CD14-positive monocyte (primary cell): ENCODE measurements at regions not wholly inside any gene's neighbourhood (a gene's known extent, or its start where the extent isn't known, plus 50 kb on each side); places are given as distances from the start of the nearest gene placed in this dataset.

Experiments used
- DNase-seq, 3 donors: peaks; one replicate each; pipeline ENCODE4 v3.0.0-alpha.2; 2011 to 2022
- H2AFZ ChIP-seq: 2 replicates; pipeline ENCODE4 v1.6.0; 2012; ENCODE audit warnings: mild to moderate bottlenecking, low read depth, low read length, inconsistent platforms; ENCODE audit not compliant: insufficient read depth, poor library complexity, severe bottlenecking
- H3K27ac ChIP-seq, 2 donors: 1 replicate in 1 of 2; 2 replicates in 1 of 2; pipeline ENCODE4 v1.5.1; 2012 to 2013; ENCODE audit warnings: low read length in 2 of 2, control low read depth in 1 of 2, inconsistent platforms in 1 of 2, low read depth in 1 of 2, mild to moderate bottlenecking in 1 of 2
- H3K27me3 ChIP-seq, 2 donors: one replicate each; pipeline versions ENCODE4 v1.6.0 to v1.6.1; 2011 to 2013; ENCODE audit warnings: low read length in 2 of 2; ENCODE audit not compliant: control insufficient read depth in 2 of 2, insufficient read depth in 2 of 2
- H3K36me3 ChIP-seq, 2 donors: replicated peaks in 1 of 2; 1 replicate in 1 of 2; 2 replicates in 1 of 2; pipeline versions ENCODE4 v1.5.1 to v1.6.1; 2012 to 2013; ENCODE audit warnings: low read length in 2 of 2, control low read depth in 1 of 2, inconsistent platforms in 1 of 2, mild to moderate bottlenecking in 1 of 2; ENCODE audit not compliant: insufficient read depth in 2 of 2, control insufficient read depth in 1 of 2
- H3K4me1 ChIP-seq, 2 donors: 1 replicate in 1 of 2; 2 replicates in 1 of 2; pipeline versions ENCODE4 v1.5.1 to v1.6.1; 2012 to 2013; ENCODE audit warnings: low read length in 2 of 2, control low read depth in 1 of 2, inconsistent platforms in 1 of 2, mild to moderate bottlenecking in 1 of 2, moderate library complexity in 1 of 2; ENCODE audit not compliant: insufficient read depth in 2 of 2, control insufficient read depth in 1 of 2
- H3K4me2 ChIP-seq: replicated peaks from 2 replicates; pipeline ENCODE3; 2012; ENCODE audit warnings: low read length, moderate library complexity, mild to moderate bottlenecking; ENCODE audit not compliant: poor library complexity, severe bottlenecking; ENCODE audit errors: extremely low read depth
- H3K4me3 ChIP-seq, 3 experiments: fragments of 200-600 bp in 1 of 3; sonication (generic) in 1 of 3; replicated peaks in 1 of 3; 1 replicate in 2 of 3; 2 replicates in 1 of 3; pipeline ENCODE4 v1.5.1; 2011 to 2013; ENCODE audit warnings: low read length in 3 of 3, mild to moderate bottlenecking in 3 of 3, control low read depth in 2 of 3, low read depth in 2 of 3, inconsistent platforms in 1 of 3, moderate library complexity in 1 of 3
- H3K79me2 ChIP-seq: 2 replicates; pipeline ENCODE4 v1.6.0; 2012; ENCODE audit warnings: mild to moderate bottlenecking, control low read depth, inconsistent platforms, low read length, moderate library complexity; ENCODE audit not compliant: insufficient read depth
- H3K9ac ChIP-seq: 2 replicates; pipeline ENCODE4 v1.6.0; 2017; ENCODE audit warnings: low read length, mild to moderate bottlenecking; ENCODE audit not compliant: insufficient read depth, poor library complexity, severe bottlenecking
- H3K9me3 ChIP-seq, 2 donors: replicated peaks in 1 of 2; 1 replicate in 1 of 2; 2 replicates in 1 of 2; pipeline versions ENCODE4 v1.5.1 to v1.6.1; 2012 to 2013; ENCODE audit warnings: low read length in 2 of 2, control low read depth in 1 of 2; ENCODE audit not compliant: control insufficient read depth in 1 of 2, insufficient read depth in 1 of 2
- H4K20me1 ChIP-seq: 2 replicates; pipeline ENCODE4 v1.6.0; 2012; ENCODE audit warnings: mild to moderate bottlenecking, low read length, control low read depth, moderate library complexity; ENCODE audit not compliant: insufficient read depth
- H3K27ac Mint-ChIP-seq, 7 donors: one replicate each; pipeline ENCODE4 v1.8.0; 2020; ENCODE audit warnings: mild to moderate bottlenecking in 7 of 7, mixed read lengths in 7 of 7, moderate library complexity in 6 of 7, inconsistent platforms in 2 of 7
- H3K27me3 Mint-ChIP-seq, 3 donors: one replicate each; pipeline ENCODE4 v1.8.0; 2021 to 2022; ENCODE audit warnings: low read depth in 3 of 3, mild to moderate bottlenecking in 3 of 3, mixed read lengths in 3 of 3, moderate library complexity in 3 of 3, inconsistent platforms in 1 of 3
- H3K36me3 Mint-ChIP-seq, 2 donors: one replicate each; pipeline ENCODE4 v1.8.0; 2020; ENCODE audit warnings: mixed read lengths in 2 of 2, inconsistent platforms in 1 of 2, mild to moderate bottlenecking in 1 of 2
- H3K4me1 Mint-ChIP-seq: one replicate; pipeline ENCODE4 v1.8.0; 2020; ENCODE audit warnings: mild to moderate bottlenecking, mixed read lengths
- H3K4me3 Mint-ChIP-seq, 2 donors: one replicate each; pipeline ENCODE4 v1.8.0; 2020; ENCODE audit warnings: mild to moderate bottlenecking in 2 of 2, mixed read lengths in 2 of 2, moderate library complexity in 1 of 2
- H3K9me3 Mint-ChIP-seq, 7 donors: one replicate each; pipeline ENCODE4 v1.8.0; 2020 to 2022; ENCODE audit warnings: mixed read lengths in 7 of 7, mild to moderate bottlenecking in 6 of 7, moderate library complexity in 6 of 7, inconsistent platforms in 2 of 7
- WGBS: methylation state at CpG from one replicate; pipeline ENCODE4 v1.1.5; 2013; ENCODE audit warnings: missing lambda C conversion rate; ENCODE audit not compliant: insufficient coverage; 5-methylcytosine and 5-hydroxymethylcytosine counted together
- intact Hi-C, 2 donors: fragments of 100-400 bp; cut with micrococcal nuclease; formaldehyde crosslinking; loops; one replicate each; pipeline versions ENCODE4 v1.15.0 to v1.15.1; 2023
- TF ChIP-seq, protein P1 (sequence below): fragments of 200-600 bp; IDR thresholded peaks from one replicate; pipeline ENCODE4 v1.8.0; 2022; ENCODE audit warnings: antibody characterized with exemption, mild to moderate bottlenecking

DNA sequence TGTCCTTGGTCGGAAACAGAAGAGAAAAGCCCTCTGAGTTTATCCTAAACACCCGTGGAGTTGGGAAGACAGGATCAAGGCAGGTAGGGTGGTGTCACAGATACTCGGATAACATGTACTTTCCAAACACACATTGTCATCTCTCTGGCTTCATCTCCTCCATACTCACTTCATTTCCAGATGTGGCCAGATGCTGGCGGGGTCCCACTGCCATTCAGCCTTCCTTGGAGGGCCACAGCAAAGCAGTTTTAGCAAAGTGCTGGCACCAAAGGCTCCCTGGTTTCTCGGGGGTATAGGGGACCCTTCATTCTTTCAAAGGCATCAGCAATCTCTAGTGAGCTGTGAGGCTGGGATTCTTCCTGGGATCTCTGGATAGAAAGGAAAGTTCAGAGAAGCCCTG is 539.5 kb downstream of the TCERG1L start:
- Histone ChIP-seq H3K9me3 (peaks cover 18 to 24% of the 10 kb centered on the region in 2 donors), H3K9ac (no peak overlapping the region), H2AFZ (no peak overlapping the region), H3K27ac (no peak overlapping the region), H3K27me3 (no peaks in the 10 kb centered on the region), H3K4me2 (no peak overlapping the region), H4K20me1 (no peaks in the 10 kb centered on the region), H3K4me1 (no peaks in the 10 kb centered on the region), H3K4me3 (no peak overlapping the region), H3K36me3 (no peaks in the 10 kb centered on the region), H3K79me2 (no peaks in the 10 kb centered on the region)
- TF ChIP-seq, protein P1, sequence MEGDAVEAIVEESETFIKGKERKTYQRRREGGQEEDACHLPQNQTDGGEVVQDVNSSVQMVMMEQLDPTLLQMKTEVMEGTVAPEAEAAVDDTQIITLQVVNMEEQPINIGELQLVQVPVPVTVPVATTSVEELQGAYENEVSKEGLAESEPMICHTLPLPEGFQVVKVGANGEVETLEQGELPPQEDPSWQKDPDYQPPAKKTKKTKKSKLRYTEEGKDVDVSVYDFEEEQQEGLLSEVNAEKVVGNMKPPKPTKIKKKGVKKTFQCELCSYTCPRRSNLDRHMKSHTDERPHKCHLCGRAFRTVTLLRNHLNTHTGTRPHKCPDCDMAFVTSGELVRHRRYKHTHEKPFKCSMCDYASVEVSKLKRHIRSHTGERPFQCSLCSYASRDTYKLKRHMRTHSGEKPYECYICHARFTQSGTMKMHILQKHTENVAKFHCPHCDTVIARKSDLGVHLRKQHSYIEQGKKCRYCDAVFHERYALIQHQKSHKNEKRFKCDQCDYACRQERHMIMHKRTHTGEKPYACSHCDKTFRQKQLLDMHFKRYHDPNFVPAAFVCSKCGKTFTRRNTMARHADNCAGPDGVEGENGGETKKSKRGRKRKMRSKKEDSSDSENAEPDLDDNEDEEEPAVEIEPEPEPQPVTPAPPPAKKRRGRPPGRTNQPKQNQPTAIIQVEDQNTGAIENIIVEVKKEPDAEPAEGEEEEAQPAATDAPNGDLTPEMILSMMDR = no peak
- H3K27ac Mint-ChIP-seq = no peak overlapping the region
- H3K36me3 Mint-ChIP-seq = no peaks in the 10 kb centered on the region
- WGBS = 69% methylated on average over 2 of the region's 5 CpGs
- peaks cover 0 to 15% (median 10%) of the 10 kb centered on the region in 3 donors for H3K27me3 Mint-ChIP-seq
- intact Hi-C loops = no loop called here
- H3K4me1 Mint-ChIP-seq = no peaks in the 10 kb centered on the region
- H3K9me3 Mint-ChIP-seq = peaks cover 16 to 26% (median 24%) of the 10 kb centered on the region in 7 donors
- H3K4me3 Mint-ChIP-seq = no peak overlapping the region
- no peak for DNase-seq

DNA sequence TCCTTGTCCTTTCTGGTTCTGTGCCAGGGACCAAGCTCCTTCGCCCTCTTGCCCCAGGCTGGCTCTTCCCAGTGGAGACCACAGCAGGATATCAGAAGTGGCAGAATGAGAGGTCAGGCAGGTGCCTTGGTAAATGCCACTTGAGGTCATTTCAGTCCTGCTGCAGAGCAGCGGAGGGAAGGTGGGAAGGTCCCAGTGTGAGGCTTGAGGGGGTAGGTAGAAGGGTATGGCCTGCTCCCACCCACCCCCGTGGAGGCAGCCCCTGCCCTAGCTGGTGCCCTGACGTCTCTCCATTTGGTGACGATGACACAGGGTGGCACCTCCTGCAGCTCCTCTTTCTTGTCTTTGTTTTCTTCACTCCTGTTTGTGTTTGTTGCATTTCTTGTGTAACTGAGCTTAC is 538.8 kb downstream of the TCERG1L start:
- no peak overlapping the region for H3K4me2 ChIP-seq
- Mint-ChIP-seq H3K9me3 (peaks cover 10 to 23% (median 19%) of the 10 kb centered on the region in 7 donors), H3K27me3 (peaks cover 0 to 12% (median 9%) of the 10 kb centered on the region in 3 donors)

More for the DNA sequence above, 538.8 kb downstream of the TCERG1L start:
- peaks cover 12 to 18% of the 10 kb centered on the region in 2 donors for H3K9me3 ChIP-seq
- no peaks in the 10 kb centered on the region for H3K79me2 ChIP-seq
- no peak overlapping the region for H3K4me3 Mint-ChIP-seq
- H3K36me3 Mint-ChIP-seq = no peaks in the 10 kb centered on the region
- H3K27me3 ChIP-seq = no peaks in the 10 kb centered on the region
- H3K36me3 ChIP-seq = no peaks in the 10 kb centered on the region
- H4K20me1 ChIP-seq = no peaks in the 10 kb centered on the region
- H3K27ac Mint-ChIP-seq = no peak overlapping the region
- no peaks in the 10 kb centered on the region for H3K4me1 ChIP-seq
- no peak for DNase-seq
- H3K4me3 ChIP-seq = no peak overlapping the region
- no peaks in the 10 kb centered on the region for H3K4me1 Mint-ChIP-seq
- H3K27ac ChIP-seq = no peak overlapping the region
- TF ChIP-seq, protein P1 = no peak
- no peak overlapping the region for H3K9ac ChIP-seq
- intact Hi-C loops = no loop called here
- no peak overlapping the region for H2AFZ ChIP-seq
- WGBS = 81% methylated on average over 5 of the region's 5 CpGs
